ENCODE measurements at regions not wholly inside any gene's neighbourhood (a gene's known extent, or its start where the extent isn't known, plus 50 kb on each side); places are given as distances from the start of the nearest gene placed in this dataset.

- Histone ChIP-seq H3K27ac (no peak overlapping the region), H3K9me3 (no peaks in the 10 kb centered on the region), H3K4me1 (peaks cover 30% of the 10 kb centered on the region), H3K4me3 (no peak overlapping the region), H3K36me3 (no peaks in the 10 kb centered on the region), H3K27me3 (ENCODE audit: low read depth) (no peaks in the 10 kb centered on the region)
- no peak for TF ChIP-seq CTCF (IDR thresholded peaks at IDR 0.05)
- intact Hi-C loops (cut with DNase I) = no loop called here
- DNase-seq (no peak), ATAC-seq (no peak)
Measured at GRCh38 chr3:102176333-102177050, 258.3 kb upstream of the ZPLD1 start.

GRCh38 chr3:102177075-102177755 lies 257.6 kb upstream of the ZPLD1 start:
- no peak for ATAC-seq
- no peak overlapping the region for H3K27ac ChIP-seq
- no peaks in the 10 kb centered on the region for H3K36me3 ChIP-seq

GRCh38 chr3:102178817-102179216 lies 256.0 kb upstream of the ZPLD1 start:
- intact Hi-C loops (cut with DNase I) = no loop called here
- no peak for TF ChIP-seq CTCF (IDR thresholded peaks at IDR 0.05)
- ATAC-seq (no peak), DNase-seq (no peak)
- H3K27me3 ChIP-seq (ENCODE audit: low read depth) = no peaks in the 10 kb centered on the region
- H3K4me1 ChIP-seq = peaks cover 53% of the 10 kb centered on the region
- H3K27ac ChIP-seq = peak overlapping the region; percentile 78
- H3K4me3 ChIP-seq = no peak overlapping the region
- no peaks in the 10 kb centered on the region for H3K9me3 ChIP-seq
- no peaks in the 10 kb centered on the region for H3K36me3 ChIP-seq

More at GRCh38 chr3:102177075-102177755, 257.6 kb upstream of the ZPLD1 start:
- intact Hi-C loops (cut with DNase I) = no loop called here
- Histone ChIP-seq H3K4me1 (peaks cover 37% of the 10 kb centered on the region), H3K4me3 (no peak overlapping the region), H3K9me3 (no peaks in the 10 kb centered on the region), H3K27me3 (ENCODE audit: low read depth) (no peaks in the 10 kb centered on the region)
- DNase-seq = no peak
- no peak for TF ChIP-seq CTCF (IDR thresholded peaks at IDR 0.05)

- Histone ChIP-seq H3K4me1 (peaks cover 54% of the 10 kb centered on the region), H3K9me3 (no peaks in the 10 kb centered on the region), H3K36me3 (no peaks in the 10 kb centered on the region), H3K27me3 (ENCODE audit: low read depth) (no peaks in the 10 kb centered on the region), H3K4me3 (no peak overlapping the region), H3K27ac (peak overlapping the region; percentile 78)
- TF ChIP-seq CTCF (IDR thresholded peaks at IDR 0.05) = no peak
- no peak for DNase-seq
- intact Hi-C loops (cut with DNase I) = no loop called here
- ATAC-seq = peak; percentile 33 to 65
Measured at GRCh38 chr3:102179326-102180177, 255.3 kb upstream of the ZPLD1 start.

GRCh38 chr3:102180280-102180931 lies 254.4 kb upstream of the ZPLD1 start:
- peak overlapping the region; percentile 78 for H3K27ac ChIP-seq
- H3K4me3 ChIP-seq = no peak overlapping the region
- intact Hi-C loops (cut with DNase I) = no loop called here
- DNase-seq (no peak), ATAC-seq (peak; percentile 57 to 59)
- no peak for TF ChIP-seq CTCF (IDR thresholded peaks at IDR 0.05)
- H3K36me3 ChIP-seq = no peaks in the 10 kb centered on the region
- H3K9me3 ChIP-seq = no peaks in the 10 kb centered on the region
- H3K27me3 ChIP-seq (ENCODE audit: low read depth) = no peaks in the 10 kb centered on the region
- H3K4me1 ChIP-seq = peaks cover 54% of the 10 kb centered on the region
